ENCODE measurements at regions not wholly inside any gene's neighbourhood (a gene's known extent, or its start where the extent isn't known, plus 50 kb on each side); places are given as distances from the start of the nearest gene placed in this dataset.

GRCh38 chr19:31701146-31701545, 351.9 kb upstream of the TSHZ3 start:
- peaks cover 0 to 9% (median 0%) of the 10 kb centered on the region in 3 donors for H3K9me3 ChIP-seq
- 36% methylated on average over 2 of the region's 3 CpGs; no CpG with 5 or more reads in 1 of the 2 donors for WGBS, 2 donors (ENCODE audit: low coverage in 1 of 2)
- H3K27ac ChIP-seq: no peak overlapping the region
- no peaks in the 10 kb centered on the region for H3K4me1 ChIP-seq
- no peaks in the 10 kb centered on the region for H3K36me3 ChIP-seq
- ATAC-seq: no peak
- no peaks in the 10 kb centered on the region for H3K27me3 ChIP-seq
- no peak for TF ChIP-seq CTCF (IDR thresholded peaks at IDR 0.05)
- no peak for TF ChIP-seq EP300 (IDR thresholded peaks at IDR 0.05)
- TF ChIP-seq POLR2AphosphoS5 (IDR thresholded peaks at IDR 0.05): no peak
- no peak for TF ChIP-seq POLR2A (IDR thresholded peaks at IDR 0.05)
- H3K4me3 ChIP-seq: no peak overlapping the region

GRCh38 chr19:31705656-31706055, 356.4 kb upstream of the TSHZ3 start:
- H3K9me3 ChIP-seq: peaks cover 0 to 9% (median 0%) of the 10 kb centered on the region in 3 donors
- H3K27ac ChIP-seq: no peak overlapping the region
- no peaks in the 10 kb centered on the region for H3K27me3 ChIP-seq
- no peak overlapping the region for H3K4me3 ChIP-seq
- no peaks in the 10 kb centered on the region for H3K4me1 ChIP-seq
- WGBS, 2 donors (ENCODE audit: low coverage in 1 of 2): 92 to 93% methylated on average over 3 to 5 of the region's 5 CpGs
- no peak for ATAC-seq
- TF ChIP-seq CTCF (IDR thresholded peaks at IDR 0.05) (no peak), POLR2A (IDR thresholded peaks at IDR 0.05) (no peak), POLR2AphosphoS5 (IDR thresholded peaks at IDR 0.05) (no peak), EP300 (IDR thresholded peaks at IDR 0.05) (no peak)
- H3K36me3 ChIP-seq: no peaks in the 10 kb centered on the region

GRCh38 chr19:31706131-31706530, 356.9 kb upstream of the TSHZ3 start:
- no peak overlapping the region for H3K27ac ChIP-seq
- H3K4me3 ChIP-seq: no peak overlapping the region
- no peaks in the 10 kb centered on the region for H3K36me3 ChIP-seq
- H3K9me3 ChIP-seq: peaks cover 0 to 9% (median 0%) of the 10 kb centered on the region in 3 donors
- WGBS, 2 donors (ENCODE audit: low coverage in 1 of 2): 82 to 90% methylated on average over 2 to 4 of the region's 6 CpGs
- no peak for TF ChIP-seq POLR2A (IDR thresholded peaks at IDR 0.05)
- no peak for TF ChIP-seq CTCF (IDR thresholded peaks at IDR 0.05)
- TF ChIP-seq POLR2AphosphoS5 (IDR thresholded peaks at IDR 0.05): no peak
- no peak for TF ChIP-seq EP300 (IDR thresholded peaks at IDR 0.05)
- no peaks in the 10 kb centered on the region for H3K4me1 ChIP-seq
- no peaks in the 10 kb centered on the region for H3K27me3 ChIP-seq
- ATAC-seq: no peak

GRCh38 chr19:31706691-31707620, 357.7 kb upstream of the TSHZ3 start:
- H3K4me1 ChIP-seq: no peaks in the 10 kb centered on the region
- WGBS, 2 donors (ENCODE audit: low coverage in 1 of 2): 66 to 67% methylated on average over 7 to 18 of the region's 18 CpGs
- H3K36me3 ChIP-seq: no peaks in the 10 kb centered on the region
- peaks cover 0 to 13% (median 0%) of the 10 kb centered on the region in 3 donors for H3K9me3 ChIP-seq
- H3K4me3 ChIP-seq: no peak overlapping the region
- no peak overlapping the region for H3K27ac ChIP-seq
- TF ChIP-seq CTCF (IDR thresholded peaks at IDR 0.05): no peak
- no peak for TF ChIP-seq POLR2A (IDR thresholded peaks at IDR 0.05)
- no peak for TF ChIP-seq EP300 (IDR thresholded peaks at IDR 0.05)
- TF ChIP-seq POLR2AphosphoS5 (IDR thresholded peaks at IDR 0.05): no peak
- no peak for ATAC-seq
- H3K27me3 ChIP-seq: no peaks in the 10 kb centered on the region

GRCh38 chr19:31708520-31708919, 359.3 kb upstream of the TSHZ3 start:
- peaks cover 0 to 17% (median 0%) of the 10 kb centered on the region in 3 donors for H3K9me3 ChIP-seq
- ATAC-seq: no peak
- H3K27ac ChIP-seq: no peak overlapping the region
- no peaks in the 10 kb centered on the region for H3K27me3 ChIP-seq
- TF ChIP-seq POLR2AphosphoS5 (IDR thresholded peaks at IDR 0.05): no peak
- TF ChIP-seq EP300 (IDR thresholded peaks at IDR 0.05): no peak
- TF ChIP-seq CTCF (IDR thresholded peaks at IDR 0.05): no peak
- no peak for TF ChIP-seq POLR2A (IDR thresholded peaks at IDR 0.05)
- H3K36me3 ChIP-seq: no peaks in the 10 kb centered on the region
- H3K4me3 ChIP-seq: no peak overlapping the region
- no peaks in the 10 kb centered on the region for H3K4me1 ChIP-seq
- 73 to 94% methylated on average over 2 to 3 of the region's 3 CpGs for WGBS, 2 donors (ENCODE audit: low coverage in 1 of 2)

Data from gastroesophageal sphincter (tissue), 4 donors.